ENCODE measurements at regions not wholly inside any gene's neighbourhood (a gene's known extent, or its start where the extent isn't known, plus 50 kb on each side); places are given as distances from the start of the nearest gene placed in this dataset.

DNA sequence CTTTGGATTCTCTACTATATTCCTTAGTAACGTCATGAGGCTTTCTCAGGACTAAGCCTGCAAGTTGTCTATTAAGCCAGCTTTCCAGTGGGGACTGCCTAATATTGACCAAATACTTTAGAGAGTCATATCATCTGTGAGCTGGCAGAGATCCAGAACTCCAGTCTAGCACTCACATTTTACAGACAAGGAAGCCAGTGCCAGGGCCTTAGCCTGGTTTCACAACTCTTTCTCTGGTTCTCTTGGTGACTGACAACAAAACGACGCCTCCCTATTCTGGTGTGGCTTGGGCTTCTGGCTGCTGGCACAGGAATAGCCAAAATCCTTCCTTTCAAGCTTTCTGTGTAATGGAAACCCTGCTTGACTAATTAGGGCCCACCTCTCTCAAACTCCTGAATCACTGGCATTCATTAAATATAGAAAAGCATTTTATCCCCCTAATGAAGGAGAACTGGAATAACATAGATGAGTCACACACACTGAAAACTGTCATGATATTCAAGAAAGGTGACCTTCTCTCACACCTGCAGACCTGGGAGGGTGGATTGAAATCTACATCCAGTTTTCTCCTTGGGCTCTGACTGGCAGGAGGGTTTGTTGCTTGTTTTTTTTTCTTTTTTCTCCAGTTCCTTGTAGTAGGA lies 75.2 kb upstream of the UBL3 start:
- peak; percentile 58 for DNase-seq (ENCODE audit: low spot score)

DNA sequence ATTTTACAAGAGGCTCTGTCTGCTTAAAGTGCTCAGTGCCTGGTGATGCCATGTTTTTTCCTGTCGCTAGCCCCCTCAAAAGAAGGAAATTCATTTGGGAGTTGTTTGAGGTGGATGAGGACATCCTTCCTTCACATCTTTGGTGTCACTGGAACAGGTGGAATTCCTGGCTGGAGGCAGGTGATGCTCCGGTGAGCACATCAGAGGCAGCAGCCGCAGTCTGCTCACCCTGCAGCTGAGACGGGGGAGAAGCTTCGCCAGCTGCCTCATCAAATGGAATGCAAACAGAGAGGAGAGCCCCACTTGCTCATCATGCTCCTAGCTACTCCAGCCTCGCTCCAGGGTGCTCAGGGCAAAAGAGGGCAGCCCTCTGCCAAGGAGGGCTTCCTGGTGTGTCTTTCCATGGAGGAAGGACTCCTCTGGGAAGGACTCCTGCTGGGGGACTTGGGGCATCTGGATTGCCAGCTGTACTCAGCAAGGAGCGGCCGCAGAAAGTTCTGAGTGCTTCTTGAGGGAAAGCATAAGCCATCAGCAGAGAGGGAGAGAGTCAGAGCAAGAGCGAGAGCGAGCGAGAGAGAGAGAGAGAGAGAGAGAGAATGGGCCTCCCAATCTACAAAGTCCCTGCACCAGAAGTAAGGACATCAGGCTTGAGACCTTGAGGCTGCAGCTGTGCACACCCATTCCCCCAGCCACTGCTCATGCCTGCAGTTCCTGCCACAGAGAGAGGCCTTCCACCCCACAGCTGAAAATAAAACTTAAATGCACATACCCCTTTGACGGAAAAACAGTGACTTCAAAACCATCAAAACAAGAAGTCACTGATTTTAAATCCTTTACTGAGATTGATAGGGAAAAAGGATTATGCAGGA lies 74.3 kb upstream of the UBL3 start:
- DNase-seq (ENCODE audit: low spot score) = peak; percentile 70

DNA sequence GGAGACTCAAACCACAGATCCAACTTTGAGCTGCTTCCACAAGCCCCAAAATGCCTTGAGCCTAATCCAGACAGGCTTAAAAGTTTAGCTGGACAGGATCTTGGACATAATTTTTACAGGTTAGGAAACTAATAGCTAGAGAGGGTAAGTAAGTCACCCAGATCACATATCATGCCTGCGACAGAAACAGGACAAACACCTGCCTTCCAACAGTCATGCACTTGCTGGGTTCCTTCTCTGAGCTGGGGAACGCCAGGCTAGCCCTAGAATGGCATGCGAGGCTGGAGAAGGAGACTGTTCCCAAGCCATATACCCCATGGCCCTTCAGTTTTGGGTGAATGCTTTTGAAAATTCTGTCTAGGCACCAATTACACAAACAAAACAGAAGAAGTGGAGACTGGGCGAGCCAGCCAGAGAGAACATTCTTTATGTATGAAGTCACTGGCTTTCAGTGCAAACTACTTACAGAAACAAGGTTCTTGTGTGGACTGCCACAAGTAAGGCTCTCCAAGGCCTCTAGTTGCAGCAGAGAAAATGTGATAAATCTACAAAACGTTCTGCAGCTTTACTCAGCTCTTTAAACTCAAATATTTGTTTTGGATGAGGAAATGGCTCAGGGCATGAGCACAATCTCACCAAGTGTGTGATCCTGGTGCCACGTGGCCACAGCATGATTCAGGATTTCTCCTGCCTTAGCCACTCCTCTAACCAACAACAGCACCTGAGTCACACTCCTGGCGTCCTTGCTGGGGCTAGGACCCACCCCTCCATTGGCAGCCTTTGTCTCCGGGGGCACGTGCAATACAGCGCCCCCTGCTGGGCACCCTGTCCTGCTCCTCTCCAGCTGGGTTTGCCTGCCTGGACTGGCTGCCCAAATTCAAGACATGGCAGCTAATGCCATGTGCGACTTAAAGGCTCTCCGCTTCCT lies 73.4 kb upstream of the UBL3 start:
- DNase-seq (ENCODE audit: low spot score) = peak; percentile 85

DNA sequence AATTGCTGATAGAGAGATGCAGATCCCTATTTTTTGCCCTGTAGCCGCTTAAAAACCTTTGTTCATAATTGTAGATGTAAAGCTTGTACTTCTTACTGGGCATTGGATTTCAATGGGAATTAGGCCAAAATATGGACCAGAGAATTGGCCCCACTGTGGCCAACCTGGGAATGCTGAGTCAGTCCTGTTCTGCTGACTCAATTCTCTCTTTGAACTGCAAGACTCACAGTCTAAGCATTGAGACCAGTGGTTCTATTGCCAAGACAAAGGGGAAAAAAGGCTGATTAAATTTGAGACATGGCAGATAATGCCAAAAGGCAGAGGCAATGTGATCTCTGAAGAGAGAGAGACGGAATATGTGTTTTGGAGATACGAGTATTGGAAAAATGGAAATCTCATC lies 72.5 kb upstream of the UBL3 start:
- DNase-seq (ENCODE audit: low spot score) = peak; percentile 30

DNA sequence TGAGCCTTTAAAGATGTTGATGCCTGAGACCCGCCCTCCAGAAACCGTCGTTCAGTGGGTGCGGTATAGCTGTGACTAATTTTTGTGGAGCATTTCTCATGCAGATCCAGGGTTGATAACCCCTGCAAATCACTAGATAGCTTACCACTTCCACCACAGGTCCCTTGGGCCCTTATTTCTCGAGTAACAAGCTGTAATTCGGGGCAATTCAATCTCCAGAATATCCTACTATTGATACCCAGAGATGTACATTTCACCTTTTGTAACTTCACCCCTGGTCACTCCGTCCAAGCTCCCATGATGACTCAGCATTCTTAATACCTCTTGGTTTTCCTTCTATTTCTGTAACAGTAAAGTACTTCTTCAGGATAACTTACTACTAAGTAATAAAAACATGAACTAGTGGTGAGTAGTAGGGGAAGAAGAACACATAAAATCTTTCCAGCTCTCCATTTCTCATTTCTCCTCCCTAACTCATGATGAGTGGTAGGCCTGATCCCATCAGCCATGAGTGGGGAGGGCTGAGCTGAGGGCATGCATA lies 71.9 kb upstream of the UBL3 start:
- DNase-seq (ENCODE audit: low spot score) = no peak

DNA sequence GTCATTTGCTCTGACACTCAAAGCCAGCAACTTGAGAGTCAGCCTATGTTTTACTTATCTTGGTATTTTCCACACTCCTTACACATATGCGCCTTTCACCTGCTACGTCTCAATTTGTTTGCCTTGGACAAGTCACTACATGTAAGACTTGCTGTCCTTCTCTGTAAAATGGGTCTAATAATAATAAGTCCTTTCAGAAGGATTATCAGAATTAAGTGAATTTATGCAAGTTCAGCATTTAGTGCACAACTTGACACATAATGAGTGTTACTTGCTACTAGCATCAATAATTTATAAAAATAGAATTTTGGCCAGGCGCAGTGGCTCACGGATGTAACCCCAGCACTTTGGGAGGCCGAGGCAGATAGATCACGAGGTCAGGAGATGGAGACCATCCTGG lies 71.1 kb upstream of the UBL3 start:
- DNase-seq (ENCODE audit: low spot score) = no peak

DNA sequence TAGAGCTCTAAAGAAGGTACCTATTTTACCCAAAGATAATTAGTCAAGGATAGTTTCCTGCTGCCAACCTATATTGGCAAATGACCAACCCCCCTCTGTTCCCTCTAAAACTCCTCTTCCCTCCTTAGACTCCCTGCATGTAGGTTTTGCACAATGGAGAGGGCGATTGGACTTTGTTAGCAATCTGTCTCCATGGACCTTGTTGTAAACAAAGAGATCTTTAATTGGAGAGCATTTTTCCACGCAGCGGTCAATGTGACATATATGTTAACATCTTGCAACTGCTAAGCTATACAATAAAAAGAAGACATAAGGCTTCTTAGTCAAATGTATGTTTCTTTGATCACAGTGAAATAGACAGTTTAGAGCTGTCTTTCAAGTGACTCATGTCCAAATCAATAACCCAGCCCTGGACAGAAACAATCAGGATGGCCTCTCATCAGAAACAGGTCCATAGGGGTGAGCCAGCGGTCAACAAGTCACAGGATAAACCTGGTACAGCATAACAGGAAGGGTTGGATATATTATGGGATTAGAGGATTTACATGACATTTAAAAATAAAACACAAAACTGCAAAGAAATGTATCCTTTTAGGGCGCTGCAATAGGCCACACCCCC lies 69.7 kb upstream of the UBL3 start:
- DNase-seq (ENCODE audit: low spot score) = no peak

DNA sequence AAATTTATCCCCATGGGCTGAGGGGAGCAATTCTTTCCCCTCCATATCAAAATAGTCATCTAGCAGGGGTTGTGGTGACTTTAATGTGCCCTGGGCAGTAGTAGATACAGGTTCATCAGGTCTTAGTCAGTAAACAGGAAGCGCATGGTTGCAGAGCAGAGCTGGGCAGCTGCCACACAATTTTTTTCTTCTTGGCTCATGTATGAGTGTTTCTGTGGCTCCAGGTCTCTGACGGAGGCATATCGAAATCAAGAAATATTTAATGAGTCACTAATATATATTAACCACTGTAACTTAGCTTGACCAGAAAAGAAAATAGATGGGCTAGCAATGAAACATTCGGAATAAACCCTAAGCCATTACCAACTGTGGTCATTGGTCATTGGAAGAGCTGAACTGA lies 68.4 kb upstream of the UBL3 start:
- peak; percentile 34 for DNase-seq (ENCODE audit: low spot score)

DNA sequence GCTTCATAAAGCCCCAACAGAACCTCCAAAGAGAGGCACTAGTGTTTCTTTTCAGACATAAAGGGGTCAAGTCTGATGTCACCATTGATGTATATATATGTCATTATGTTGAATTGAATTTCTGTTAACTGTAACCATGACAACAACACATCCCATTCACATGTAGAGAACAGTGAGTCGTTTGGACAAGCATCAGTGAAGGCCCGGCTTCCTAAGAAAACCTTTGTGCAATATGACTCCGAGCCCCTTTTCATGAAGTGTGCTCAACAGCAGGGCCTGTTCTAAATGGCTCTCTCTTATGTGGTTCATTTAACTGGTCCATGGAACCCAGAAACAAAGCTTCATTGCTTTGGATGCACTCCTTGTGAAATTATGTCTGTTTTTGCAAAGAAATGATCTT lies 67.2 kb upstream of the UBL3 start:
- DNase-seq (ENCODE audit: low spot score) = no peak

DNA sequence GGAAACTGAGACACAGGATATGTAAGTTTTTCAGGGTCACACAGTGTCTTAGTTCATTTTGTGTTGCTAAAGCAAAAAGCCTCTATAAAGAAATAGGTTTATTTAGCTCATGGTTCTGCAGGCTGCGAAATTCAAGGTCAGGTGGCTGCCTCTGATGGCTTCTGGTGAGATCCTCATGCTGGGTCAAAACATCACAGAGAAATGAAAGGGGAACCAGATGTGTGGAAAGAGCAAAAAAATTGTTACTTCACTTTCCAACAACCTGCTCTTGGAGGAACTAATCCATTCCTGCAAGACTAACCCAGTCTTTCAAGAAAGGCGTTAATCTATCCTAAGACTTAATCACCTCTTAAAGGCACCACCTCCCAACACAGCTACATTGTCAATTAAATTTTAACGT lies 64.2 kb upstream of the UBL3 start:
- DNase-seq (ENCODE audit: low spot score) = no peak

DNA sequence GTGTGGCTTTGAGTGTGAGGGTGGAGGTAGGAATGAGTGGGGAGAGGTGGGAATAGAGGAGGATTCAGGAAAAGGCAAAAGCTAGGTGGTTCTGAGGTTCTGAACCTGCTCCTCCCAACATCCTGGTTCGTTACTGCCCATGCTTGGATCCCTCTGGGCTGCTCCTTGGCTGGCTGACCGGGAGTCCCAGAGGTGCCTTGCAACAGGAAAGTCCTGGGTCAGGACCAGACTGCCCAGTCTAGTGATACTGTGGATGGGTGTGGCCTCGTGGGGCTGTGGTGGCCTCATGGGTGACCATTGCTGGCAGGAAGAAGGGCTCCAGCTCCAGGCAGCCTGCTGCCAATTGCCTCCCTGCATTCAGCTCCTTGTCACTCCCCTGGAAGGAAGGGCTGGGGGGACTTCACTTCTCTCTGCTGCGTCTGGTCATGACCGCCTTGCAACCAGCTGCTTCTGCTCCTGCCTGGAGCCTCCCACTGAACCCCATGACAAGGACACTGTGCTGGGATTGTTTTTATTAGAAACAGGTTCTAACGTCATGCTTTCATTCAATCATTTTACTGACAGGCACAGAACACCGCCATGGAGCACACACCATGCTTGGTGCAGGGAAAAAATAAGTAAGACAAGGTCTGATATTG lies 61.5 kb upstream of the UBL3 start:
- no peak for DNase-seq (ENCODE audit: low spot score)

DNA sequence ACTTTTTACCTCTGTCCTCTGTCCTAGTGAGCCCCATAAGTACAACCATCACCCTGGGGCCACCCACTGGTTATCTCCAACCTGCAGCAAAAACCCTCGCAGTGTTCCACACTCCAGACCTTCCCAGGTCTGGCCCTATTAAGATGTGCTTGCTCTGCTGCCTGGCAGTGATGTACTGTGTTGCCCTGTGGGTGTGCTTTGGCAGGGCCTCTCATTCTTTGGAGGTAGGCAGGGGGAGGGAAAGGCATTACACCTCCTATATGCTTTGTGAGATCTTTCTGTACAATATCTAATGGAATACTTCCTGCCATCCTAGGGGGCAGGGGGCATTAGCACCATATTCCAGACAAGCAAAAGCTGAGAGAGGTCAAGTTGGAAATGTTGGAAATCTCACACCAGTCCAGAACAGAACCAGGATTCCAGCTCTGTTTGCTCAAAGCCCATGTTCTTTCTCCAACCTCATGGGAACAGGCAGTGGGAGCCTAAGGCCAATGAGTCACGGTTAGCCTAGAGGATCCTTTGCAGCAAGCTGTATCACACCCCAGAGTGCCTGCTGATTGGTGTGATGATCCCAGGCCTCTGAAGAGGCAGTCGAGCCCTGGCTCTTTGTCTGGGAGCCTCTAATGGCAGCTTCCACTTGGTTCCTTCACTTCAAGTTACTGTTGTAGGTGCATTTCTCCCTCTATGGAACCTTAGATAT lies 59.7 kb upstream of the UBL3 start:
- peak; percentile 43 for DNase-seq (ENCODE audit: low spot score)

DNA sequence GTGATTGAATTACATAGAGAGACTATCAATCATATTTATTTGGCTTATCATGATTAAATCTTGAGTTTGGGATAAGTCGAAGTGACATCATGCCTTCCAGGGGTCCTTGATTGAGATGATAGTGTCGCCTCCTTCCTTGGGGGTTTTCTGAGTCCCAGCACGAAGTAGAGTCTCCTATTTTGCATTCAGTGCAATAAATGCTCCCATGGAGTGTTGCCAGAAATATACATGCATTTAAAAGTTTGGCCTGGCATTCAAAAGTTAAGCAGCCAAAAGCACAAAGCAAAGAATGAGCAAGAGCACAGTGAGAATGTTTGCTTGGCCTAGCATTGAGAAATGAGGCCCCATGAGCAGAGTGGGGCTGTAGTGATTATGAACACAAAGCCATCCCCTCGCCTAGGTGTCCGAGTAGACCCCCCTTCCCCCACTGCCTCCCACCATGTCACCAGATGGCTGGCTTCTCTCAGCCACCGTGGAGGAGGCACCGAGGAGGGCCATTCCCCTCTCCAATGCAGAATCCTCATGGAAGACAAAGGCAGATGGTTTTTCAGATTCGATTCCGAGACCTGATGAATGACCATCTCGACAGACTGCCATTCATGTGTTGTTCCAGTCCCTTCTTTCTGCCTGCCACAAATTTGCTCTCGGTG lies 58.8 kb upstream of the UBL3 start:
- no peak for DNase-seq (ENCODE audit: low spot score)

DNA sequence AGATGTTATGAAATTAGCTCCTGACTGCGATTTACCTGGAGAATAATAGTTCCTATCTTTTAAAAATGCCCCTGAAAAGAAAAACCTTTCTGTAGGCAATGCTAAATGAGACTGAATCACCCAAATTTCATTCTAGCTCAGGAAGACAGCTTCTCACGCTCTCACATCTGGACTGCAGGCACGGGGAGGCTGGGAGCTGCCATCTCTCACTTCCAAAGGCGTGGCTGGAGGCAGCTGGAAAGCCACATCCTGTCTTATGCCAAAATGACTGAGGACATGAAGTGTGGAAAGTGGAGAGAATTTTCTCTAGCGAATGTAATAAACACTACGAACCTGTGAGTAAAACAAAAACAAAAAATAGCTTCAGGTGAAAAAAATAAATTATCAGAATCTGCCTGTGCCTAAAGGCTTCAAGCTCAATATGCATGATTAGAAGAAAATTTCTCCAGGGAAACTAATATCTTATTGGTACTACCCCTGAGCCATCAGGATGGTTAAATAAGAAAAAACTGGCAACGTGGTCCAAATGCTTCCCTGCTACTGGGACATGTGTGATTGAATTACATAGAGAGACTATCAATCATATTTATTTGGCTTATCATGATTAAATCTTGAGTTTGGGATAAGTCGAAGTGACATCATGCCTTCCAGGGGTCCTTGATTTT lies 58.1 kb upstream of the UBL3 start:
- peak; percentile 51 for DNase-seq (ENCODE audit: low spot score)

DNA sequence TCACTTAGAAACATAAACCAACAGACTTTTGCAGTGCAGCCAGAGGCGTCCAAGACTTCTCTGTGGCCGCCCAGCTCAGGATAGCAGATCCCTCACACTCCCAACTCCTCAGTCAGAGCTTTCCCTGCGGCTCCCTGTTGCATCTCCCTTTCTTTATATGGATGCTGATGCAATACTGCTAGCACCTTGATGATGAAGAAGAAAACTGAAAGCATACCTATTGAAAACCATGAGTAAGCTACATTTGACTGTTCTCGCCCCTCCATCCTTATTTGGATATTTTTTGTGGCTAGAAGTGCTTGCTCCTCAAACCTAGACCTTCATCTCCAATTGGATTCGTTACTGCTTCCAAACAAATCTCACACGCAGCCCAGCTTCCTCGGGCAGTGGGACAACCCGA lies 57.3 kb upstream of the UBL3 start:
- no peak for DNase-seq (ENCODE audit: low spot score)

DNA sequence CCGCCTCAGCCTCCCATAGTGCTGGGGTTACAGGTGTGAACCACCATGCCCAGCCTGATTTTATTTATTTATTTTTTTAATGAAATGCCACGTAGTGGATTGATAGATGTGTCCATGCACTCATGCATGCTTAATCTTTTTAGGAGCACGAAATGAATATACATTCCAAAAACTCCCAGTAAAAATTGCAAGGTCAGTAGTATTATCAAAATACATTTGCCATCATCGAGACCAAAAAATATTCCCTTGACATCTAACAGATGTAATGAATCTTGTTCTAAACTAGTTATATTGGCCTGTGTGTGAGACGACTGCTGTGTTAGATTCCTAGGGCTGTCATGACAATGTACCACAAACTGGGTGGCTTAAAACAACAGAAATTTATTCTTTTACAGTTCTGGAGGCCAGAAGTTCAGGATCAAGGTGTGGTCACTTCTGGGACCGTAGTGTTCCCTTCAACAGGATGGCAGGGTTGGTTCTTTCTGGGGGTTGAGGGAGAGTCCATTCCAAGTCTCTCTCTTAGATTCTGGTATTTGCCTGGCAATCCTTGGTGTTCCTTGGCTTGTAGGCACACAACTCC lies 56.1 kb upstream of the UBL3 start:
- no peak for DNase-seq (ENCODE audit: low spot score)

DNA sequence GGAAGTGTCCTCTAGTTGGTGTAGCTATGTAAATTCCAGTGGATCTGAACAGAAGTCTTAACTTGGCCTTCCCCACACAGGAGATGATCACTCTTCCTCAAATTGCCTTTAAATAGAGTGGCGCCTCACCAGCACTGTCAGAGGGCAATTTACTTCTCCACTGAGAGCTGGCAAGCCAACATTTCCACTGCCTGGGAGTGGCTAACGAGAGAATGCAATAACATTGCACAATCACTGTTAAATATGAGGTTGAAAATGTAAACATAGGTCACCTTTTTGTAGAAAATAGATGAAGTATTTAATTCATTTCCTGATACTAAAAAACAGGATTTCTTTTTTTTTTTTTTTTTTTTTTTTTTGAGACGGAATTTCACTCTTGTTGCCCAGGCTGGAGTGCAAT lies 55.4 kb upstream of the UBL3 start:
- DNase-seq (ENCODE audit: low spot score) = no peak

DNA sequence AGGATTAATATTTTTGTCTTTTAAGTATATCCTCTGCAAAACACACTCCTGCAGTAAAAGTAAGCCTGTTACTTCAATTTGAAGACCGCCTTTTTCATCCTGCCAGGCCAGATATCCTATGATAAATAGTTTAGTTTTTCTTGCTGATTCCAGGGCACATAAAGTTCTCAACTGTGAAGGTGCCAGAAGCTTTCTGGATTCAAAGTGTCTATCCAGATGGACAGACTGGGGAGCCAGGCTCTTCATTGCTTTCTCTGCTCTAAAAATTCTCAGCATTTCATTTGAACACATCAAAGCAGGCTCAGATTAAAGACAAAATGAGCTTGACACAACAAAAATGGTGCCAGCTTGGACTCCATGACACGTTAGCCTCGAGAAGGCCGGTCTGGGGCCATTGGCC lies 53.6 kb upstream of the UBL3 start:
- no peak for DNase-seq (ENCODE audit: low spot score)

DNA sequence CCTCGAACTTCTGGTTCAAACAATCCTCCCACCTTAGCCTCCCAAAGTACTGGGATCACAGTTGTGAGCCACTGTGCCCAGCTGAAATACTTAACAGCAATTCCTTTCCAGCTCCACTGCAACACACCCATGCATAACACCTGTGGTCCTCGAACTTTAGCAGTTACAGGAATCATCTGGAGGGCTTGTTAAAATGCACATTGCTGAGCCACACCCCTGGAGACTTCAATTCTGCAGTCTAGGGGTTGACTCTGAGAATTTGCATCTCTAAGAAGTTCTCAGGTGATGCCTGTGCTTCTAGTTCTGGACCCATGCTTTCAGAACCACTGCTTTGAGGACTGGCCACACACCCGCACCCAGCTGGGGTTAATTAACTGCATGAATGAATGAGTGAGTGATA lies 53.1 kb upstream of the UBL3 start:
- no peak for DNase-seq (ENCODE audit: low spot score)

All from AG08396 (cell line).